ENCODE measurements at regions not wholly inside any gene's neighbourhood (a gene's known extent, or its start where the extent isn't known, plus 50 kb on each side); places are given as distances from the start of the nearest gene placed in this dataset.

DNA sequence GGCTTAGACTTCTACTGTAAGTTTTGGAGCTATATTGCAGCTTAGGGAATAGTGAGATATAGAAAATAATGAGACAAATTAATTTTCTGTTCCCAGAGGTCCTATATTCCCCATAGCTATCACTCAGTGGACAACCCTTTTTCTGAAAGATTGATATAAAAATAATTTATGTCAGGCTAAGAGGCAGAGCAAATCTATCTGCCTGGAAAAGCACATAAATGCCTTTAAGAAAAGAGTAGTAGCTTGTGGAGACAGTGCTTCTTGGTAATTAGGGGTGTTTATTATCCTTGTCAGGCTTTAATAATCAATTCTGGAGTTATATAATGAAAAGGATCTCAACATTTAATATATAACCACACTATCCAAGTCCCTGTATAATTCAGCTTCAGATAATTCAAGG, 1162.8 kb upstream of the PCDH20 start:
- TF ChIP-seq, protein P1, sequence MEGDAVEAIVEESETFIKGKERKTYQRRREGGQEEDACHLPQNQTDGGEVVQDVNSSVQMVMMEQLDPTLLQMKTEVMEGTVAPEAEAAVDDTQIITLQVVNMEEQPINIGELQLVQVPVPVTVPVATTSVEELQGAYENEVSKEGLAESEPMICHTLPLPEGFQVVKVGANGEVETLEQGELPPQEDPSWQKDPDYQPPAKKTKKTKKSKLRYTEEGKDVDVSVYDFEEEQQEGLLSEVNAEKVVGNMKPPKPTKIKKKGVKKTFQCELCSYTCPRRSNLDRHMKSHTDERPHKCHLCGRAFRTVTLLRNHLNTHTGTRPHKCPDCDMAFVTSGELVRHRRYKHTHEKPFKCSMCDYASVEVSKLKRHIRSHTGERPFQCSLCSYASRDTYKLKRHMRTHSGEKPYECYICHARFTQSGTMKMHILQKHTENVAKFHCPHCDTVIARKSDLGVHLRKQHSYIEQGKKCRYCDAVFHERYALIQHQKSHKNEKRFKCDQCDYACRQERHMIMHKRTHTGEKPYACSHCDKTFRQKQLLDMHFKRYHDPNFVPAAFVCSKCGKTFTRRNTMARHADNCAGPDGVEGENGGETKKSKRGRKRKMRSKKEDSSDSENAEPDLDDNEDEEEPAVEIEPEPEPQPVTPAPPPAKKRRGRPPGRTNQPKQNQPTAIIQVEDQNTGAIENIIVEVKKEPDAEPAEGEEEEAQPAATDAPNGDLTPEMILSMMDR (IDR thresholded peaks at IDR 0.05; ENCODE audit: low read depth, low read length, poor library complexity, severe bottlenecking): no peak
- TF ChIP-seq EZH2phosphoT487 (IDR thresholded peaks at IDR 0.05; ENCODE audit: borderline replicate concordance, low read length): no peak
